Central memory CD8-positive, alpha-beta T cell (primary cell): ENCODE measurements at regions not wholly inside any gene's neighbourhood (a gene's known extent, or its start where the extent isn't known, plus 50 kb on each side); places are given as distances from the start of the nearest gene placed in this dataset.

Experiments used
- ATAC-seq: fragments of 150-1000 bp; cut with Tn5 transposase; replicated peaks from 2 replicates; pipeline ENCODE4 v1.10.0; 2022; ENCODE audit warnings: mild to moderate bottlenecking, moderate FRiP score, moderate number of reproducible peaks; ENCODE audit not compliant: poor library complexity, severe bottlenecking; ENCODE audit errors: extremely low read depth
- DNase-seq, 2 donors: peaks; one replicate each; pipeline ENCODE4 v3.0.0; 2021; ENCODE audit warnings: low spot score in 2 of 2
- H3K27ac Mint-ChIP-seq: one replicate; pipeline ENCODE4 v1.8.0; 2022; ENCODE audit warnings: low read depth, mild to moderate bottlenecking, moderate library complexity, mixed read lengths
- H3K27me3 Mint-ChIP-seq: one replicate; pipeline ENCODE4 v1.8.0; 2022; ENCODE audit warnings: mixed read lengths
- H3K36me3 Mint-ChIP-seq: one replicate; pipeline ENCODE4 v1.8.0; 2022; ENCODE audit warnings: mild to moderate bottlenecking, moderate library complexity, mixed read lengths; ENCODE audit not compliant: insufficient read depth
- H3K4me1 Mint-ChIP-seq: one replicate; pipeline ENCODE4 v1.8.0; 2022; ENCODE audit warnings: mixed read lengths
- H3K4me3 Mint-ChIP-seq: one replicate; pipeline ENCODE4 v1.8.0; 2022; ENCODE audit warnings: mild to moderate bottlenecking, moderate library complexity, mixed read lengths
- H3K9me3 Mint-ChIP-seq: one replicate; pipeline ENCODE4 v1.8.0; 2022; ENCODE audit warnings: mixed read lengths

- no peak for DNase-seq
- Mint-ChIP-seq H3K4me1 (no peaks in the 10 kb centered on the region), H3K4me3 (no peak overlapping the region), H3K27ac (no peak overlapping the region), H3K36me3 (no peaks in the 10 kb centered on the region), H3K9me3 (peaks cover 4% of the 10 kb centered on the region), H3K27me3 (no peaks in the 10 kb centered on the region)
- ATAC-seq = no peak
These were observed 340.3 kb upstream of the DDI1 start for GRCh38 chr11:103696123-103696522.

GRCh38 chr11:103699216-103699615, 337.2 kb upstream of the DDI1 start:
- no peak for ATAC-seq
- Mint-ChIP-seq H3K27ac (no peak overlapping the region), H3K4me3 (no peak overlapping the region), H3K27me3 (no peaks in the 10 kb centered on the region), H3K9me3 (peaks cover 4% of the 10 kb centered on the region), H3K4me1 (no peaks in the 10 kb centered on the region), H3K36me3 (no peaks in the 10 kb centered on the region)
- DNase-seq = no peak

GRCh38 chr11:103699656-103700055, 336.8 kb upstream of the DDI1 start:
- Mint-ChIP-seq H3K4me3 (no peak overlapping the region), H3K4me1 (no peaks in the 10 kb centered on the region), H3K36me3 (no peaks in the 10 kb centered on the region), H3K27ac (no peak overlapping the region), H3K27me3 (no peaks in the 10 kb centered on the region), H3K9me3 (peaks cover 4% of the 10 kb centered on the region)
- ATAC-seq (no peak), DNase-seq (no peak)

- no peaks in the 10 kb centered on the region for H3K4me1 Mint-ChIP-seq
- H3K36me3 Mint-ChIP-seq = no peaks in the 10 kb centered on the region
- H3K9me3 Mint-ChIP-seq = peaks cover 4% of the 10 kb centered on the region
- H3K4me3 Mint-ChIP-seq = no peak overlapping the region
- no peak overlapping the region for H3K27ac Mint-ChIP-seq
- H3K27me3 Mint-ChIP-seq = no peaks in the 10 kb centered on the region
- ATAC-seq (no peak), DNase-seq (no peak)
These were observed 335.8 kb upstream of the DDI1 start for GRCh38 chr11:103700622-103701021.

GRCh38 chr11:103703437-103703836, 333.0 kb upstream of the DDI1 start:
- no peak overlapping the region for H3K27ac Mint-ChIP-seq
- ATAC-seq (no peak), DNase-seq (no peak)
- H3K4me1 Mint-ChIP-seq = no peaks in the 10 kb centered on the region
- no peaks in the 10 kb centered on the region for H3K36me3 Mint-ChIP-seq
- H3K27me3 Mint-ChIP-seq = peaks cover 2% of the 10 kb centered on the region
- H3K9me3 Mint-ChIP-seq = peaks cover 1% of the 10 kb centered on the region
- no peak overlapping the region for H3K4me3 Mint-ChIP-seq

- DNase-seq (no peak), ATAC-seq (no peak)
- H3K27ac Mint-ChIP-seq = no peak overlapping the region
- H3K27me3 Mint-ChIP-seq = peaks cover 7% of the 10 kb centered on the region
- H3K36me3 Mint-ChIP-seq = no peaks in the 10 kb centered on the region
- no peaks in the 10 kb centered on the region for H3K4me1 Mint-ChIP-seq
- H3K4me3 Mint-ChIP-seq = no peak overlapping the region
- H3K9me3 Mint-ChIP-seq = peaks cover 7% of the 10 kb centered on the region
These were observed 332.5 kb upstream of the DDI1 start for GRCh38 chr11:103703954-103704353.

GRCh38 chr11:103705642-103706041, 330.8 kb upstream of the DDI1 start:
- Mint-ChIP-seq H3K4me3 (no peak overlapping the region), H3K9me3 (peaks cover 13% of the 10 kb centered on the region), H3K36me3 (no peaks in the 10 kb centered on the region), H3K4me1 (no peaks in the 10 kb centered on the region), H3K27me3 (peaks cover 14% of the 10 kb centered on the region), H3K27ac (no peak overlapping the region)
- no peak for ATAC-seq
- no peak for DNase-seq

GRCh38 chr11:103709371-103709770, 327.1 kb upstream of the DDI1 start:
- DNase-seq = no peak
- H3K27me3 Mint-ChIP-seq = peaks cover 14% of the 10 kb centered on the region
- peaks cover 13% of the 10 kb centered on the region for H3K9me3 Mint-ChIP-seq
- H3K27ac Mint-ChIP-seq = no peak overlapping the region
- H3K4me1 Mint-ChIP-seq = no peaks in the 10 kb centered on the region
- H3K36me3 Mint-ChIP-seq = no peaks in the 10 kb centered on the region
- no peak for ATAC-seq
- no peak overlapping the region for H3K4me3 Mint-ChIP-seq

GRCh38 chr11:103714246-103714645, 322.2 kb upstream of the DDI1 start:
- DNase-seq (no peak), ATAC-seq (no peak)
- H3K9me3 Mint-ChIP-seq = peaks cover 3% of the 10 kb centered on the region
- no peaks in the 10 kb centered on the region for H3K4me1 Mint-ChIP-seq
- H3K27ac Mint-ChIP-seq = no peak overlapping the region
- no peaks in the 10 kb centered on the region for H3K36me3 Mint-ChIP-seq
- no peak overlapping the region for H3K4me3 Mint-ChIP-seq
- peaks cover 4% of the 10 kb centered on the region for H3K27me3 Mint-ChIP-seq

GRCh38 chr11:103716363-103716762, 320.1 kb upstream of the DDI1 start:
- Mint-ChIP-seq H3K27me3 (no peaks in the 10 kb centered on the region), H3K36me3 (no peaks in the 10 kb centered on the region), H3K9me3 (no peaks in the 10 kb centered on the region), H3K27ac (no peak overlapping the region), H3K4me1 (no peaks in the 10 kb centered on the region), H3K4me3 (no peak overlapping the region)
- no peak for ATAC-seq
- DNase-seq = no peak

GRCh38 chr11:103727262-103727661, 309.2 kb upstream of the DDI1 start:
- ATAC-seq (no peak), DNase-seq (no peak)
- H3K27ac Mint-ChIP-seq = no peak overlapping the region
- H3K36me3 Mint-ChIP-seq = no peaks in the 10 kb centered on the region
- no peak overlapping the region for H3K4me3 Mint-ChIP-seq
- no peaks in the 10 kb centered on the region for H3K27me3 Mint-ChIP-seq
- no peaks in the 10 kb centered on the region for H3K4me1 Mint-ChIP-seq
- peaks cover 19% of the 10 kb centered on the region for H3K9me3 Mint-ChIP-seq

- Mint-ChIP-seq H3K36me3 (no peaks in the 10 kb centered on the region), H3K4me3 (no peak overlapping the region), H3K9me3 (peaks cover 19% of the 10 kb centered on the region), H3K27ac (no peak overlapping the region), H3K4me1 (no peaks in the 10 kb centered on the region), H3K27me3 (no peaks in the 10 kb centered on the region)
- DNase-seq = no peak
- ATAC-seq = no peak
These were observed 306.8 kb upstream of the DDI1 start for GRCh38 chr11:103729617-103730016.

GRCh38 chr11:103730131-103730940, 306.1 kb upstream of the DDI1 start:
- Mint-ChIP-seq H3K9me3 (peaks cover 14% of the 10 kb centered on the region), H3K4me3 (no peak overlapping the region)

More at GRCh38 chr11:103730131-103730940, 306.1 kb upstream of the DDI1 start:
- ATAC-seq (no peak), DNase-seq (no peak)
- H3K4me1 Mint-ChIP-seq = peaks cover 4% of the 10 kb centered on the region
- H3K36me3 Mint-ChIP-seq = no peaks in the 10 kb centered on the region
- no peak overlapping the region for H3K27ac Mint-ChIP-seq
- no peaks in the 10 kb centered on the region for H3K27me3 Mint-ChIP-seq
